CD4-positive, alpha-beta T cell (primary cell): ENCODE measurements at regions not wholly inside any gene's neighbourhood (a gene's known extent, or its start where the extent isn't known, plus 50 kb on each side); places are given as distances from the start of the nearest gene placed in this dataset.
"Not testable (repeated sequence)": the region's sequence is repeated elsewhere in the genome, so short reads cannot be mapped to it uniquely, and the experiment has no call there.

Source experiments
- ATAC-seq: fragments of 200-7000 bp; cut with Tn5 transposase; one replicate; pipeline ENCODE4 v1.10.0; 2022; ENCODE audit warnings: mild to moderate bottlenecking; ENCODE audit not compliant: poor library complexity
- CTCF ChIA-PET: fragments of 350-600 bp; sonication (Branson Sonifier 250); formaldehyde crosslinking; loops from one replicate; lab custom pipeline; 2021; ENCODE audit warnings: antibody characterized with exemption, inconsistent platforms; lab: Charles Lee
- POLR2A ChIA-PET: fragments of 350-600 bp; sonication (Branson Sonifier 250); formaldehyde crosslinking; loops from one replicate; lab custom pipeline; 2021; ENCODE audit warnings: antibody characterized with exemption, inconsistent platforms; lab: Charles Lee
- DNase-seq, 14 experiments: peaks; one replicate each; pipeline ENCODE4 v3.0.0-alpha.2; 2013 to 2020; ENCODE audit warnings: mixed read lengths in 2 of 14
- H3K27ac ChIP-seq, 2 donors: one replicate each; pipeline versions ENCODE4 v1.5.1 to v1.7.0; 2013; ENCODE audit warnings: low read length in 2 of 2, low read depth in 1 of 2, mild to moderate bottlenecking in 1 of 2
- H3K27me3 ChIP-seq, 2 experiments: 1 replicate in 1 of 2; 2 replicates in 1 of 2; pipeline versions ENCODE4 v1.6.1 to v1.7.0; 2013; ENCODE audit warnings: low read length in 2 of 2, control low read depth in 1 of 2, mild to moderate bottlenecking in 1 of 2, moderate library complexity in 1 of 2; ENCODE audit not compliant: insufficient read depth in 2 of 2, control insufficient read depth in 1 of 2
- H3K36me3 ChIP-seq: one replicate; pipeline ENCODE4 v1.6.1; 2013; ENCODE audit warnings: low read length, control low read depth; ENCODE audit not compliant: insufficient read depth
- H3K4me1 ChIP-seq: one replicate; pipeline ENCODE4 v1.6.1; 2013; ENCODE audit warnings: low read length, control low read depth; ENCODE audit not compliant: insufficient read depth
- H3K4me3 ChIP-seq: one replicate; pipeline ENCODE4 v1.5.1; 2013; ENCODE audit warnings: mild to moderate bottlenecking, low read length, moderate library complexity
- H3K9me3 ChIP-seq, 2 experiments: 1 replicate in 1 of 2; 2 replicates in 1 of 2; pipeline versions ENCODE4 v1.6.1 to v1.7.0; 2013; ENCODE audit warnings: low read length in 2 of 2, mild to moderate bottlenecking in 2 of 2, control low read depth in 1 of 2, moderate library complexity in 1 of 2; ENCODE audit not compliant: control insufficient read depth in 1 of 2, insufficient read depth in 1 of 2
- H3K27ac Mint-ChIP-seq: one replicate; pipeline ENCODE4 v1.8.0; 2020; ENCODE audit warnings: mixed read lengths
- H3K27me3 Mint-ChIP-seq: one replicate; pipeline ENCODE4 v1.8.0; 2021; ENCODE audit warnings: mixed read lengths
- H3K36me3 Mint-ChIP-seq: one replicate; pipeline ENCODE4 v1.8.0; 2021; ENCODE audit warnings: low read depth, mixed read lengths
- H3K4me1 Mint-ChIP-seq: one replicate; pipeline ENCODE4 v1.8.0; 2021; ENCODE audit warnings: low read depth, mixed read lengths
- H3K4me3 Mint-ChIP-seq: one replicate; pipeline ENCODE4 v1.8.0; 2020; ENCODE audit warnings: mild to moderate bottlenecking, mixed read lengths
- H3K9me3 Mint-ChIP-seq: one replicate; pipeline ENCODE4 v1.8.0; 2020; ENCODE audit warnings: mixed read lengths
- CTCF ChIP-seq: fragments of 200-600 bp; IDR thresholded peaks from one replicate; pipeline ENCODE4 v1.8.0; 2022; ENCODE audit warnings: antibody characterized with exemption, mild to moderate bottlenecking
- intact Hi-C, 2 experiments: fragments of 100-400 bp; cut with DNase I in 1 of 2; cut with micrococcal nuclease in 1 of 2; formaldehyde crosslinking; loops; one replicate each; pipeline versions ENCODE4 v1.15.1 to v1.9.0; 2023 to 2025; cut with DNase I, micrococcal nuclease

DNA sequence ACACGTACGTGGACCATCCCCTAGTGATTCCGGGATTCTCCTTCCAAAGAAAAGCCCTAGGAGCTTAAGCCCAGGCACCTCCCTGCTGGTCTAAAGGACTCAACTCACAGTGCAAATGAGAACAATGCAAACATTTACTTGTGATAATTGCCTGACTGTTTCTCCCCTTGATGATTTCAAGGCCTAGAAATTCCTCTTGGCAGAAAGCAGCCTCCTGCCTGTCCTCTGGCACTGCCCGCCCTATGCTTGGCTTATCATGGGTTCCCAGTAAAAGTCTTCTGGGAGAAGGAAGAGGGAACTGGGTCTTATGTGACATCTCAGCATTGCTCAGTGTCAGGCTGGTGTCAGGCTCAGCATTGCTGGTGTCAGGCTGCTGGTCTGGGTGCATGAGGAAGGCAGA is 351.8 kb downstream of the SHANK2 start:
- POLR2A ChIA-PET, result no interaction called here
- Histone ChIP-seq H3K36me3 (no peaks in the 10 kb centered on the region), H3K4me3 (no peak overlapping the region), H3K27ac (no peak overlapping the region), H3K27me3 (no peaks in the 10 kb centered on the region), H3K9me3 (peaks cover 12 to 21% of the 10 kb centered on the region in 2 experiments), H3K4me1 (no peaks in the 10 kb centered on the region)
- ATAC-seq (no peak), DNase-seq (no peak)
- Mint-ChIP-seq H3K27ac (no peak overlapping the region), H3K27me3 (peaks cover 6% of the 10 kb centered on the region), H3K4me1 (no peaks in the 10 kb centered on the region), H3K4me3 (no peak overlapping the region), H3K9me3 (peaks cover 9% of the 10 kb centered on the region), H3K36me3 (no peaks in the 10 kb centered on the region)
- CTCF ChIA-PET, result no interaction called here
- intact Hi-C loops, result no loop called here
- no peak for TF ChIP-seq CTCF

DNA sequence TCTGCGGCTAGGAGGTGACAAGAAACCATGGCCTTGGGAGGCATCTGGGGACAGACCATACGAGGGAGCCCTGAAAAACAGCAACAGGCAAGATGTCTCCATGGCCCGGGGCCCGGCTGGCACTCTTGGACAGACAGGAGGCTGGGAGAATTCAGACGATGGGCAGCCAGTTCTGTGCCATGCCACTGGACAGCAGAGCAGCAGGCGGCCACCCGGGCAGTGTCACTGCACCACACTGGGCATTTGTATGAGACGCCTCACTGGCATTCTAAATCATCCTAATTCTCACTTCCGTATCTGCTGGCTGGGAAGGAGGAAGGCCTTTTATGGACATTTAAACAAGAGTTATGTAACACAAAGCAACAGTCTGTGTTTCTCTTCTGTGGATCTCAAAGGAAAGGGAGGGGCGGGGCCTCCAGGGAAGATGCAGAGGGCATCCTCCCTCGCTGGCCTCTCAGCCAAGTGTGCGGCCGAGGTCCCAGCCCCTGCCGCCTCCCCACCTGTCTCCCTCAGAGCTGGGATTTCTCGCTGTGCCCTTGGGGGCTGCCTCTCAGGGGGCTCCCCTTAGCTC is 350.3 kb downstream of the SHANK2 start:
- Histone ChIP-seq H3K9me3 (peaks cover 7 to 31% of the 10 kb centered on the region in 2 experiments), H3K36me3 (no peaks in the 10 kb centered on the region), H3K27ac (no peak overlapping the region), H3K27me3 (no peaks in the 10 kb centered on the region), H3K4me1 (no peaks in the 10 kb centered on the region), H3K4me3 (no peak overlapping the region)
- Mint-ChIP-seq H3K9me3 (peaks cover 4% of the 10 kb centered on the region), H3K27ac (no peak overlapping the region), H3K36me3 (no peaks in the 10 kb centered on the region), H3K4me1 (no peaks in the 10 kb centered on the region), H3K27me3 (peaks cover 6% of the 10 kb centered on the region), H3K4me3 (no peak overlapping the region)
- no peak for DNase-seq
- no peak for ATAC-seq
- CTCF ChIA-PET, result no interaction called here
- POLR2A ChIA-PET, result no interaction called here
- intact Hi-C loops, result no loop called here
- no peak for TF ChIP-seq CTCF

GRCh38 chr11:70903229-70903628 is 349.1 kb downstream of the SHANK2 start:
- H3K27ac ChIP-seq, H3K4me3 Mint-ChIP-seq, H3K36me3 ChIP-seq, DNase-seq, intact Hi-C loops, H3K4me1 ChIP-seq, H3K36me3 Mint-ChIP-seq, H3K4me3 ChIP-seq, H3K27ac Mint-ChIP-seq, CTCF ChIA-PET, H3K27me3 ChIP-seq, ATAC-seq, H3K4me1 Mint-ChIP-seq, POLR2A ChIA-PET, H3K9me3 Mint-ChIP-seq, H3K27me3 Mint-ChIP-seq: not testable (repeated sequence)
- peaks cover 0 to 32% of the 10 kb centered on the region in 2 experiments for H3K9me3 ChIP-seq

DNA sequence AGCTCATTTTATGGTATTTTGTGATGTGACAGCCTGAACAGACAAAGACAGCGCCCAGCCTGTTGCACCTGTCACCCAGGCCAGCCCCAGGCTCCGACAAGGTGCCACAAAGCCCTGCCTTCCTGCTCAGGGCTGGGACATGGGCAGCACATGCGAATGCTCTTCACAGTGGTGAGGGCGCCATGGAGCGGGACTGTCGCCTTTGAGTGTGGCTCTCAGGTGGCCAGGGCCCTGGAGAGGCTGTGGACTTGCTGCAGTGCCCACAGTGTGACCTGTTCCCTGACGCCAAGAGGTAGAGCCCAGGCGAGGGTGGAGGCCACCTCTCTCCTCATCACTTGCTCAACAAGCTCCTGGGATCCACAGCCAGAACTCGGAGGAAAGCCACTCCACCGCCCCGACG is 346.3 kb downstream of the SHANK2 start:
- ATAC-seq (no peak), DNase-seq (no peak)
- Histone ChIP-seq H3K4me3 (no peak overlapping the region), H3K9me3 (peaks cover 0 to 26% of the 10 kb centered on the region in 2 experiments), H3K27ac (no peak overlapping the region), H3K36me3 (no peaks in the 10 kb centered on the region), H3K27me3 (peaks cover 0 to 4% of the 10 kb centered on the region in 2 experiments), H3K4me1 (no peaks in the 10 kb centered on the region)
- Mint-ChIP-seq H3K27me3 (peaks cover 22% of the 10 kb centered on the region), H3K27ac (no peak overlapping the region), H3K4me3 (no peak overlapping the region), H3K36me3 (no peaks in the 10 kb centered on the region), H3K9me3 (no peaks in the 10 kb centered on the region), H3K4me1 (no peaks in the 10 kb centered on the region)
- intact Hi-C loops, result no loop called here
- ChIA-PET POLR2A (no interaction called here), CTCF (no interaction called here)
- TF ChIP-seq CTCF, result no peak
